C4-2B (cell line): ENCODE measurements at regions not wholly inside any gene's neighbourhood (a gene's known extent, or its start where the extent isn't known, plus 50 kb on each side); places are given as distances from the start of the nearest gene placed in this dataset.

Experiments used
- H3K27ac ChIP-seq: fragments of 450-650 bp; 2 replicates; pipeline ENCODE4 v1.5.1; 2017
- CTCF ChIP-seq: fragments of 450-650 bp; conservative IDR thresholded peaks from 2 replicates; pipeline ENCODE4 v1.5.1; 2017; ENCODE audit warnings: mild to moderate bottlenecking
- ZFX ChIP-seq: fragments of 450-650 bp; IDR thresholded peaks from 2 replicates; pipeline ENCODE4 v1.6.1; 2017

- TF ChIP-seq CTCF = no peak
- TF ChIP-seq ZFX = no peak
- H3K27ac ChIP-seq = no peak overlapping the region
Measured at GRCh38 chr10:4733150-4733842, 92.7 kb upstream of the AKR1E2 start.

- no peak for TF ChIP-seq CTCF
- TF ChIP-seq ZFX = no peak
- no peak overlapping the region for H3K27ac ChIP-seq
Measured at GRCh38 chr10:4730998-4731397, 95.0 kb upstream of the AKR1E2 start.

- TF ChIP-seq ZFX (no peak), CTCF (no peak)
Measured at GRCh38 chr10:4725917-4726606, 99.9 kb upstream of the AKR1E2 start.

GRCh38 chr10:4723860-4724259 lies 102.1 kb upstream of the AKR1E2 start:
- TF ChIP-seq ZFX (no peak), CTCF (no peak)
- no peak overlapping the region for H3K27ac ChIP-seq

More at GRCh38 chr10:4725917-4726606, 99.9 kb upstream of the AKR1E2 start:
- H3K27ac ChIP-seq = no peak overlapping the region

GRCh38 chr10:4721999-4722753 lies 103.8 kb upstream of the AKR1E2 start:
- no peak for TF ChIP-seq ZFX
- no peak for TF ChIP-seq CTCF
- no peak overlapping the region for H3K27ac ChIP-seq

GRCh38 chr10:4720463-4720862 lies 105.5 kb upstream of the AKR1E2 start:
- no peak overlapping the region for H3K27ac ChIP-seq
- TF ChIP-seq ZFX = no peak
- no peak for TF ChIP-seq CTCF

GRCh38 chr10:4719671-4720070 lies 106.3 kb upstream of the AKR1E2 start:
- no peak overlapping the region for H3K27ac ChIP-seq
- TF ChIP-seq CTCF (no peak), ZFX (no peak)
